Heart right ventricle (tissue), 16 donors: ENCODE measurements at regions not wholly inside any gene's neighbourhood (a gene's known extent, or its start where the extent isn't known, plus 50 kb on each side); places are given as distances from the start of the nearest gene placed in this dataset.

Experiments used
- ATAC-seq, 8 donors: fragments of 200-7000 bp; cut with Tn5 transposase; one replicate each; pipeline ENCODE4 v1.9.1; 2020; ENCODE audit warnings: mild to moderate bottlenecking in 8 of 8, moderate library complexity in 8 of 8, moderate number of reproducible peaks in 1 of 8
- DNase-seq, 2 donors: peaks; one replicate each; pipeline ENCODE4 v3.0.0-alpha.2; 2020
- H3K27ac ChIP-seq, 10 donors: fragments of 200-600 bp; sonication (generic) in 2 of 10; one replicate each; pipeline versions ENCODE4 v1.5.0 to v1.8.0; 2020 to 2022; ENCODE audit warnings: mild to moderate bottlenecking in 3 of 10
- H3K27me3 ChIP-seq, 7 donors: fragments of 200-600 bp; one replicate each; pipeline ENCODE4 v1.8.0; 2021 to 2022; ENCODE audit warnings: mild to moderate bottlenecking in 2 of 7
- H3K36me3 ChIP-seq, 9 donors: fragments of 200-600 bp; sonication (generic) in 1 of 9; one replicate each; pipeline versions ENCODE4 v1.5.0 to v1.8.0; 2020 to 2022; ENCODE audit warnings: mild to moderate bottlenecking in 2 of 9
- H3K4me1 ChIP-seq, 9 donors: fragments of 200-600 bp; sonication (generic) in 1 of 9; one replicate each; pipeline versions ENCODE4 v1.5.0 to v1.8.0; 2020 to 2022; ENCODE audit warnings: mild to moderate bottlenecking in 4 of 9
- H3K4me3 ChIP-seq, 10 donors: fragments of 200-600 bp; sonication (generic) in 2 of 10; one replicate each; pipeline versions ENCODE4 v1.5.0 to v1.8.0; 2020 to 2022; ENCODE audit warnings: mild to moderate bottlenecking in 7 of 10, moderate library complexity in 2 of 10
- H3K9me3 ChIP-seq, 11 donors: fragments of 200-600 bp in 10 of 11; sonication (generic) in 2 of 11; one replicate each; pipeline versions ENCODE4 v1.5.0 to v1.8.0; 2013 to 2022; ENCODE audit warnings: mild to moderate bottlenecking in 2 of 11, control low read depth in 1 of 11, moderate library complexity in 1 of 11
- CTCF ChIP-seq, 9 donors: fragments of 200-600 bp; sonication (generic) in 2 of 9; IDR thresholded peaks; one replicate each; pipeline versions ENCODE4 v1.5.0 to v1.8.0; 2021 to 2022; ENCODE audit warnings: antibody characterized with exemption in 9 of 9, mild to moderate bottlenecking in 5 of 9, moderate library complexity in 1 of 9
- WGBS, 2 donors: extraction: QIAGEN DNeasy Blood & Tissue Kit; methylation state at CpG; one replicate each; pipeline ENCODE4 v1.1.7; 2013; ENCODE audit warnings: inconsistent platforms in 1 of 2; 5-methylcytosine and 5-hydroxymethylcytosine counted together
- intact Hi-C, 10 donors: fragments of 100-400 bp; cut with DNase I; formaldehyde crosslinking; loops; one replicate each; pipeline versions ENCODE4 v1.11.1 to v1.14.2; 2022
- donor health status: Arrhythmogenic right ventricular cardiomyopathy.
- donor health status: ischemic (EF 13 %, LVEDD 7.1; RV severe dilation, severe dysfunction).
- donor health status: healthy with polysubstance abuse.
- donor health status: DM: no; HTN: yes; CAD: no.
- donor health status: DM: no; HTN: no; CAD: no.
- donor health status: ischemic (EF 25% LVEDD 6.9; RV normal size, moderate dysfunction).
- donor health status: ischemic (EF 25% LVEDD 5.7; RV mildly dilated, moderate dysfunction).
- donor health status: healthy.
- donor health status: DM: yes; HTN: yes; CAD: no.
- donor health status: Ischemic cardiomyopathy.
- donor health status: ischemic (EF 35%, LVEDD 5.7; RV mildly dilated, moderate dysfunction).
- donor health status: nonischemic (EF 11% LVEDD 7.7; RV severe dilation, severe dysfunction).
- donor health status: DM: yes; HTN: yes; CAD: no.
- donor health status: PGD.
- donor health status: ischemic (EF 29% LVEDD 5.4; RV normal size, mild dysfunction).
- donor health status: nonischemic (EF 23%, LVEDD 6.1; RV moderate dilation, normal function).

GRCh38 chr16:82382521-82382920 is 212.5 kb upstream of the MPHOSPH6 start:
- 58 to 82% methylated on average over 4 of the region's 4 CpGs for WGBS, 2 donors
- Histone ChIP-seq H3K4me1 (no peaks in the 10 kb centered on the region), H3K4me3 (no peak overlapping the region), H3K27me3 (no peaks in the 10 kb centered on the region), H3K9me3 (peaks cover 0 to 4% (median 0%) of the 10 kb centered on the region in 11 donors), H3K27ac (no peak overlapping the region), H3K36me3 (no peaks in the 10 kb centered on the region)
- TF ChIP-seq CTCF (IDR thresholded peaks at IDR 0.05) = no peak
- DNase-seq (no peak), ATAC-seq (no peak)
- intact Hi-C loops = no loop called here

DNA sequence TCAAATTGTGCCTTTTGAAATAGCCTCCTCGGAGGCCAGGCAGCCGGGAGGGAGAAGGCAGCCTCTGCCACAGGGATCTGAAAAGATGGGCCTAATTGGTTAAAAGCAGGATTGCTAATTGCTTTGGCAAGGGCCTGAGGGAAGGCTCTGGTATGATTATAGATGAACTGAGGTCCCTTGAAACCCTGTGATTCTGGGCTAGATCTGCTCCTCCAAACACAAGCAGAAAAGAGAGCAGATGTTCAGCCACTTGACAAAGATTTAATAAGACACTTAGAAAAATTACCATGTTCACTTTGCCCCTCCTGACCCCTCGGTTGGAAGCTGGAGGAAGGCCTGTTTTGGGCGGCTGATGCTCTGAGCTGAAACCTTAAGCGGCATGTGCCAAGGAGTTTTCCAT is 209.5 kb upstream of the MPHOSPH6 start:
- Histone ChIP-seq H3K36me3 (no peaks in the 10 kb centered on the region), H3K27me3 (no peaks in the 10 kb centered on the region), H3K4me1 (no peaks in the 10 kb centered on the region), H3K9me3 (peaks cover 0 to 4% (median 0%) of the 10 kb centered on the region in 11 donors), H3K27ac (no peak overlapping the region), H3K4me3 (no peak overlapping the region)
- intact Hi-C loops = loop anchor here in 1 of 10 donors (10.0 kb wide), 1 partner anchor 205 kb away; no protein-coding TSS in a partner anchor
- 91 to 94% methylated on average over 5 of the region's 5 CpGs for WGBS, 2 donors
- ATAC-seq (no peak), DNase-seq (no peak)
- TF ChIP-seq CTCF (IDR thresholded peaks at IDR 0.05) = no peak

GRCh38 chr16:82373976-82374375 is 204.0 kb upstream of the MPHOSPH6 start:
- intact Hi-C loops = loop anchor here in 1 of 10 donors (10.0 kb wide), 1 partner anchor 211 kb away; no protein-coding TSS in a partner anchor
- no peaks in the 10 kb centered on the region for H3K27me3 ChIP-seq
- no peak for ATAC-seq
- no peak overlapping the region for H3K4me3 ChIP-seq
- WGBS, 2 donors = 46 to 49% methylated on average over 2 of the region's 2 CpGs
- H3K27ac ChIP-seq = no peak overlapping the region
- no peak for DNase-seq
- H3K4me1 ChIP-seq = no peaks in the 10 kb centered on the region
- H3K9me3 ChIP-seq = no peaks in the 10 kb centered on the region
- no peaks in the 10 kb centered on the region for H3K36me3 ChIP-seq
- TF ChIP-seq CTCF (IDR thresholded peaks at IDR 0.05) = no peak

GRCh38 chr16:82370282-82370681 is 200.3 kb upstream of the MPHOSPH6 start:
- Histone ChIP-seq H3K4me3 (no peak overlapping the region), H3K27me3 (no peaks in the 10 kb centered on the region), H3K27ac (no peak overlapping the region), H3K4me1 (no peaks in the 10 kb centered on the region), H3K9me3 (no peaks in the 10 kb centered on the region), H3K36me3 (no peaks in the 10 kb centered on the region)
- intact Hi-C loops = loop anchor here in 1 of 10 donors (10.0 kb wide), 1 partner anchor 215 kb away; no protein-coding TSS in a partner anchor
- DNase-seq (no peak), ATAC-seq (no peak)
- no peak for TF ChIP-seq CTCF (IDR thresholded peaks at IDR 0.05)
- WGBS, 2 donors = 97 to 98% methylated on average over 1 of the region's 1 CpG
